GM19043 (cell line): ENCODE measurements at regions not wholly inside any gene's neighbourhood (a gene's known extent, or its start where the extent isn't known, plus 50 kb on each side); places are given as distances from the start of the nearest gene placed in this dataset.

Source experiments
- ATAC-seq: cut with Tn5 transposase; IDR thresholded peaks from one replicate; pipeline ENCODE4 v1.9.1; 2021; ENCODE audit warnings: low read depth; ENCODE audit not compliant: unreplicated experiment

DNA sequence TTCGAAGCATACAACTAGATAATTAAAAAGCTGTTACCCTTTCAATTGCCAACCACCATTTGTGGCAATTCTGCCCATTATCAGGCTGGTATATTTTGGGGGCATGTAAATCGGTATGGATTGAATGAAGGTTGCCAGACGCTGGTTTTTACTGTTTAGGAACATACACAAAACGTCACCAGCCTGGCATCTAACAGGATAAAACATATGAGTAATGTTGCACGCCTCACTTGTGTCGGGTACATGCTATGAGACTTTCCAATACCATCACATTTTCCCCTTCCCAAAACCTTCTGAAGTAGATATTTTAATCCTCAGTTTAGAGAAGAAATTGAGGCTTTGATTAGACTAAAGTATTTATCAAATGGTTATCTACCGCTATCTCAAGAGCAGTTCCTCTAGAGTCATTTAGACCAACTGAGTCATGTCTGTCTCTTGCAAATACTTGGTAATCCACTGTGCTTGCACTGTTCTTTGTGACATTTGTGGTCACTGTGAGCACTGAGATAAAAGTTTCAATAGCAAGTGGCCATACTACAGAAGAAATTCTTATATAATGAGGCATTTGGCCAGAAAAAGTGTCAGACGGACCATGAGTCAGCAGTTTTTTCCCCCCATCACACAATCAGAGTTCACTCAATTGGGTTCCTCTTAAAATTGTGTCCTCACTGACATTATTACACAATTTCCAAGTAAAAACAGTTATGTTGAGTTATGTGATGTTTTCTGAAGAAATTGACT is 498.7 kb downstream of the NXPH1 start:
- no peak for ATAC-seq

- ATAC-seq: no peak
Observed at GRCh38 chr7:8932751-8933150, 499.3 kb downstream of the NXPH1 start.

- no peak for ATAC-seq
Observed at GRCh38 chr7:8937204-8937603, 503.8 kb downstream of the NXPH1 start.

GRCh38 chr7:8938044-8938805 is 504.8 kb downstream of the NXPH1 start:
- ATAC-seq: no peak

DNA sequence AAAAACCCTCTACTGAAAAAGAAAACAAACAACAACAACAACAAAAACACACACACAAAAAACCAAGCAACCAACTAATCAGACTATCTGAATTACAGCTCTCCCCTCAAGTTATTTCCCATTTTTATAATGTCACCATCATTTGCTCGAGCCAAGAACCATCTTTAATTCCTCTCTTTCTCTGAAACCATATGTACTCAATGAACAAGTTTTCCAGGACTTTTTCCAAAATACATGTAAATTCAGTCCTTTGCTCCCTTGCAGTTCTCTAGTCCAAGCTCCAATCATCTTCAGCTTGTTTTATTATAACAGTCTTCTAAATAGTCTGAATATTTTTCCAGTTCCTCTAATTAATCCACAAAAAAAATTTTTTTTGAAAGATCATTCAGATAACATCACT is 506.0 kb downstream of the NXPH1 start:
- ATAC-seq: no peak

DNA sequence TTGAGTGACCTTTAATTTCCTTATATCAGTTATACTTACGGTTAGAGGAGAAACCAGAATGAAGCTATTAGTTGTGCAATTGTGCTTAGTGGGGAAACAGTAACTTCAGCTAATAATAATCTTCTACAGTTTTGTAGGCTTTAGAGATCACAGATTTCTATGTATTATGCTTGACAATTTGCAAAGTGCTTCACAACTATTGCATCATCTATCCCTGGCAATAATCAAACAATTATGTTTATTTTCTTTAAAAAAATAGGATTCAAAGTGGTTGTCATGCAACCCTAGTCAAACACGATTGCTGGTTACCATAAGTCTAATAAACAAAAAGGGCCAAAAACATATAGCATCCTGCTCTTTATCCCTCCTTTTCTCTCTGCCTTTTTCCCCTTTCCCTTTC is 530.3 kb downstream of the NXPH1 start:
- no peak for ATAC-seq

- no peak for ATAC-seq
Observed at GRCh38 chr7:8965177-8965576, 531.8 kb downstream of the NXPH1 start.

GRCh38 chr7:8973601-8974000 is 540.2 kb downstream of the NXPH1 start:
- no peak for ATAC-seq

DNA sequence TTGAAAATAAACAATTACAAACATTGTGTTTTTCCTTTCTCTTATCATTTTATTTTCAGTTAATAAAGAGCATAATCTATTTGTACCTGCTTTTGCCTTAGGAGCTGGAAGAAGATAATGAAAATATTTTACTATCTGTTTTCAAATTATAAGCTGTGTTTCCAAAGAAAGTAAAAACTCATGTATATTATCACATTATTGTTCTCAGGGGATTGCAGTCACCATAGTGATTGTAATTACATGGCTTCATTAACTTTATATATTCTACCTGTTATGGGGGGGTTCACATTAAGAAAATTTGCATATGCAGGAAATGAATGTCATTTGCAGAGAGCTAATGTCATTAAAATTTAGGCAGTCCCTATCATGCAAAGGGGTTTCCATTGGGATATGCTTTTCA is 542.3 kb downstream of the NXPH1 start:
- ATAC-seq: no peak

DNA sequence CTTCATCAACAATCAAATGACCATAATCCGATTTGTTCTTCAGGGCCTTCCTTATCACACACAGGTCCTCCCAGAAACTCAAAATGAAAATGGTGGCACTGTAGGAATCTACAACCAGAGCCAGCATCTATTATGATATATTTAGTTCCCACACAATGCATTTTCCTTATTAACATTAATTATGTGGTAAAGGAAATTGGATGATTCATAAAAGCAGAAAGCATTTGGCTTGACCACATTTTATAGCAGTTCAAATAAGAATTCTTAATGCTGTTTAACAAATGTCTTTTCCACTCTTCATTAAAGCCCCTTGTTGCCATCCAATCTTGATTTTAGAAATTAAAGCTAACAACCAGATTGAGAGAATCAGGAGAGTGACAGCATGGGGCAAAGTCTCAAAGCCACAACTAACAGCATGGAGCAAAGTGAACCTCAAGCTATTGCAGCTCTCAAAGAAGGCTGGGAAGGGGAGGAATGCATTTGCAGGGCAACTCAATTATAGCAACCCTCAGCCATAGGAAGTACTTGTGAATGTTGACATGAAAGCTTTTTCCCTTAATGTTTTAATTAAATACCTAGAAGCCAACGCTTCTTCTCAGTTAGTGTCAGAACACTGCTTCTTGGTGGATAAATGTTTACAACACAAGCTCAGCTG is 549.1 kb downstream of the NXPH1 start:
- no peak for ATAC-seq

DNA sequence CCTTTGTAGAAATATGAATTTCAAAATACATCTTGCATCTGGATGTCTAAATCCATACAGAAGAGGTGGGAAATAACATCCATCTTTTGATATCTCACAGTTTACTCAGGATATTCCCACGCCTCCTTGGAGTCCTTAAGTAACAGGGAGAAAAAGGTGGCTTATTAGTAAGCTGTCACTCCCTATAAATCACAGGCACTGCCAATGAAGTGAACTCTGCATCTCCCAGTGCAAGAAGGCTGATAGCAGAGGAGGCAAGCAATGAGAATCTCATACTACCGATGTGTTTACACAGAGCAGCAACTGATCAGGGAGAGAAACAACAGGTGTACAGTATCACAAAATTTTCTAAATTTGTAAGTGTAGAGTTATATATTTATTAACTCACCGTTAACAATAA is 551.8 kb downstream of the NXPH1 start:
- no peak for ATAC-seq

DNA sequence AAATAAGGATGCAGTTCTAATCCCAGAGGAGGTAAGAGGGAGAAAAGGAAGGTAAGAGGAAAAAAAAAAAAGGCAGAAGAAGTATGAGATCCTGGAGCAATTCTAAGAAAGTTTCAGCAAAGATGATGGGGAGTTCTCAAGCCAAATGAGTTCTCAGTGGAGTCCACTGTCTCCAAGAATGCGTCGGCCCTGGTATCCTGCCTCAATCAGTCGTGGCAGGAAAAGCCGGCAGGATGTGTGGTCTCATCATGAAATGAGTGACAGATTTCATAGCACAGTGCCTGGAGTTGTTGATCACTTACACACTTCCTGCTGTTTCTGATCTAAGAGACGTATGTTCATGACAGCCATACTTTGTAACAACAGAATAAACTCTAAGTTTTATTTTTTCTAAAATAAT is 554.9 kb downstream of the NXPH1 start:
- ATAC-seq: no peak

DNA sequence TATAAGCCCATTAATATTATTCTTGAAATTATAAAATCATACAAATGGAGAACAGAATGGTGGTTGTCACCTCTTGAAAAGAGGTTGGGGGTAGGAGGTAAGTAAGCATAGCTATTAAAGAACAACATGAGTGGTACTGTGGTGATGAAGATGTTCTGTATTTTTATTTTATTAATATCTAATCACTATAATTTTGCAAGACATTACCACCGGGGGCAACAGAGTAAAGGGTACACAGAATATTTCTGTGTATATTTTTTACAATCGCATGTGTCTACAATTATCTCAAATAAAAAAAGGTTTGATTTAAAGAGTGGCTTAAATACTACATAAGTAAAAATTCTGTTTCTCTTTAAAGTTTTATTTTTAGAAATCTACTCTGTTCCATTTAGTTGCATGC is 557.8 kb downstream of the NXPH1 start:
- no peak for ATAC-seq

GRCh38 chr7:8998762-8999161 is 565.4 kb downstream of the NXPH1 start:
- ATAC-seq: no peak

- no peak for ATAC-seq
Observed at GRCh38 chr7:9013940-9014339, 580.5 kb downstream of the NXPH1 start.

DNA sequence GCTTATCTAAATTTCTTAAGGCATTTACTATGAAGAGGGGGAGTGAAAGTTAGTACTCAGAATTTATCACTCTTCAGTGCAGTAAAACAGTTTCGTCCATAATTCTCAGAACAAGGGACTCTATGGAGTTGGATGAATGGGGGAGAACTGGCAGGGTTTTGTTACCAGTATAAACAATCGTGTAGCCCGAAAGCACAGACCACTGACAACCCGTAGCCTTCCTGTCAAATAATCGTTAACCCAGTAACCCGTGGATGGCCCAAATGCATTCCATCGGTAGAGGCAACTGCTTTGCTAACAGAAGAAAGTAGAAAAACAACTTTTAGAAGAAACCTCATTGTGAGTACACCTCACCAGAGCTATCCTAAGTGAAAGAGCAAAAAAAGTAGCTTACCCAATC is 583.9 kb downstream of the NXPH1 start:
- no peak for ATAC-seq

DNA sequence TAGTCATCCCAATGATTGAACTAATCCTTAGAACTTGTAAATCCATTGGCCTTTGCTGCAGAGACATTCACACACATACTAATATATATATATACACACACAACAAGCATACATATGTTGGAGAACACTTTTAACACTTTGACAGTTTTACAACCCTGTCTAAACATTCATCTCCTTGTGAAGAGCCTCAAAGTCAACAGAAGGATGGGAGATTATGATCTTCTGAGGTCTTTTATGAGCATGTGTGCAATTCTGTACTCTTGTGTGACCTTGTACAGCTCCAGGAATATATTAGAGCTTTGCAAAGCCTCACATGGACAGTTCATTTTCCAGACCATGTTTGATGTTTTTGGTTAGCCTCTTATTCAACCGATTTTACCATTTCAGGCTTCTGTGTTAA is 589.0 kb downstream of the NXPH1 start:
- ATAC-seq: no peak

GRCh38 chr7:9023675-9024294 is 590.4 kb downstream of the NXPH1 start:
- no peak for ATAC-seq

DNA sequence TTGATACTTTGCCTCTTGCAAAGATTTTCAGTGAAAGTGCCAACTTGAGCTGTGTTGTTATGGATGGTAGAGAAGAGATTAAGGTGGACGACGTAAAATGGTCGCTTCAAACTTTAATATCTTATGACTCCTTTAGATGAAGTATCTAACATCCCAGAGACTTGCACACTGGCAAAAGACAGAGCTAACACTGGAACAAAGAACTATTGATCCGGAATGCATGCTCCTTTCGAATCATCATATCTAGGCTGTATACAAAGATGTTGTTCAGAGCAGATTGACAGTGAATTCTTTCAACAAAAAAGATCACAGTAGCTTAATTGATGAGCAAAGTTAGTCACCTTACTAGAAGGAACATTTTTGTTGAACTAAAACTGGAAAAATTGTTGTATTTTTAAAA is 592.7 kb downstream of the NXPH1 start:
- no peak for ATAC-seq

DNA sequence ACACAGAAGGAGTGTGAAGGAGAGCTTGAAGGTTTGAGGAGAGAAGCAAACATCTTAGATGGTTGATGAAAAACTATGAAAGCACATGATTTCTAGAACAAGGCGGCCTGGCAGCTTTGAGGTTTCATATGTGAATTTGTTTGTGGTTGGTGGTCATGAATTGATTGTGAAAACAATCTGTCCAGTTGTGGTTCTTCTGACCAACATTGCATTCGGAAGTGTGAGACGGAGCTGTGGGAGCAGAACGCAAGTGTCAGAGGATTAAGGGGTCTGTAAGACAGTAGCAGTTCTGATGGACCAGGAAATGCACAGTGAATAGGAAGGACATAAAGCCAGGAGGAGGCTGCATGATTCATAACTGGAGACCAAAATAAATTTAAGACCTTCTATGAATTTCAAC is 594.6 kb downstream of the NXPH1 start:
- ATAC-seq: no peak
